MCF 10A (cell line): ENCODE measurements at regions not wholly inside any gene's neighbourhood (a gene's known extent, or its start where the extent isn't known, plus 50 kb on each side); places are given as distances from the start of the nearest gene placed in this dataset.
"Not testable (repeated sequence)": the region's sequence is repeated elsewhere in the genome, so short reads cannot be mapped to it uniquely, and the experiment has no call there.

Experiments used
- BruUV-seq: library from RNA; stranded (reverse); fragments of 400-500 nt; replicated peaks from 2 replicates; lab custom pipeline; 2021; lab: Mats Ljungman, UMichigan
- CTCF ChIA-PET: fragments of 300-600 bp; sonication (Branson Sonifier 250); formaldehyde crosslinking; extraction: SDS; loops from one replicate; lab custom pipeline; 2021; ENCODE audit warnings: antibody characterized with exemption, inconsistent platforms; lab: Yijun Ruan, JAX
- POLR2A ChIA-PET: fragments of 300-600, 350-650 bp; sonication (Branson Sonifier 250); formaldehyde crosslinking; extraction: SDS; loops from one replicate; lab custom pipeline; 2020; ENCODE audit warnings: antibody characterized with exemption, inconsistent platforms; lab: Yijun Ruan, JAX
- DNase-seq: peaks from one replicate; pipeline ENCODE4 v3.0.0-alpha.2; 2018; ENCODE audit not compliant: unreplicated experiment
- H3K27ac Mint-ChIP-seq: one replicate; pipeline ENCODE4 v1.8.0; 2022; ENCODE audit warnings: mild to moderate bottlenecking, low read depth, mixed read lengths; ENCODE audit not compliant: unreplicated experiment
- H3K27me3 Mint-ChIP-seq: one replicate; pipeline ENCODE4 v1.8.0; 2022; ENCODE audit warnings: mixed read lengths; ENCODE audit not compliant: insufficient read depth, unreplicated experiment
- H3K36me3 Mint-ChIP-seq: one replicate; pipeline ENCODE4 v1.8.0; 2022; ENCODE audit warnings: mild to moderate bottlenecking, moderate library complexity, mixed read lengths; ENCODE audit not compliant: insufficient read depth, unreplicated experiment
- H3K4me1 Mint-ChIP-seq: one replicate; pipeline ENCODE4 v1.8.0; 2022; ENCODE audit warnings: mixed read lengths; ENCODE audit not compliant: insufficient read depth, unreplicated experiment
- H3K4me3 Mint-ChIP-seq: one replicate; pipeline ENCODE4 v1.8.0; 2022; ENCODE audit warnings: mild to moderate bottlenecking, moderate library complexity, mixed read lengths; ENCODE audit not compliant: unreplicated experiment
- H3K9me3 Mint-ChIP-seq: one replicate; pipeline ENCODE4 v1.8.0; 2022; ENCODE audit warnings: mixed read lengths; ENCODE audit not compliant: unreplicated experiment
- intact Hi-C: fragments of 100-400 bp; cut with micrococcal nuclease; formaldehyde crosslinking; loops from 2 replicates; pipeline ENCODE4 v1.14.1; 2022

DNA sequence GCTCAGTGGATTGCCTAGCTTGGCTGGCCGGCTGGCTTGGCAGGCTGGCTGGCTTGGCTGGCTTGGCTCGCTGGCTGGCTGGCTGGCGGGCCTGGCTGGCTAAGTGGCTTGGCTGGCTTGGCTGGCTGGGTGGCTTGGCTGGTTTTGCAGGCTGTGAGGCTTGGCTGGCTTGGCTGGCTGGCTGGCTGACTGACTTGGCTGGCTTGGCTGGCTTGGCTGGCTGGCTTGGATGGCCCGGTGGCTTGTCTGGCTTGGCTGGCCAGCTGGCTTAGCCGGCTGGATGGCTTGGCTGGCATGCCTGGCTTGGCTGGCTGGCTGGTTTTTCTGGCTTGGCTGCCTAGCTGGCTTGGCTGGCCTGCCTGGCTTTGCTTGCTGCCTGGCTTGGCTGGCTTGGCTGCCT lies 2831.4 kb downstream of the RPIA start:
- DNase-seq, H3K27me3 Mint-ChIP-seq, intact Hi-C loops, H3K27ac Mint-ChIP-seq, H3K36me3 Mint-ChIP-seq, POLR2A ChIA-PET, H3K4me3 Mint-ChIP-seq, H3K4me1 Mint-ChIP-seq, BruUV-seq, CTCF ChIA-PET, H3K9me3 Mint-ChIP-seq: not testable (repeated sequence)

- BruUV-seq, H3K27me3 Mint-ChIP-seq, H3K36me3 Mint-ChIP-seq, intact Hi-C loops, POLR2A ChIA-PET, H3K4me1 Mint-ChIP-seq, H3K9me3 Mint-ChIP-seq, H3K4me3 Mint-ChIP-seq, DNase-seq, H3K27ac Mint-ChIP-seq, CTCF ChIA-PET: not testable (repeated sequence)
Measured at GRCh38 chr2:91523751-91524150, 2832.3 kb downstream of the RPIA start.

- CTCF ChIA-PET, DNase-seq, H3K4me3 Mint-ChIP-seq, intact Hi-C loops, H3K9me3 Mint-ChIP-seq, H3K27me3 Mint-ChIP-seq, H3K36me3 Mint-ChIP-seq, POLR2A ChIA-PET, H3K27ac Mint-ChIP-seq, BruUV-seq, H3K4me1 Mint-ChIP-seq: not testable (repeated sequence)
Measured at GRCh38 chr2:91525587-91525986, 2834.1 kb downstream of the RPIA start.

GRCh38 chr2:91526083-91526482 lies 2834.6 kb downstream of the RPIA start:
- H3K27ac Mint-ChIP-seq, H3K9me3 Mint-ChIP-seq, intact Hi-C loops, H3K36me3 Mint-ChIP-seq, POLR2A ChIA-PET, CTCF ChIA-PET, H3K27me3 Mint-ChIP-seq, H3K4me1 Mint-ChIP-seq, DNase-seq, BruUV-seq, H3K4me3 Mint-ChIP-seq: not testable (repeated sequence)

DNA sequence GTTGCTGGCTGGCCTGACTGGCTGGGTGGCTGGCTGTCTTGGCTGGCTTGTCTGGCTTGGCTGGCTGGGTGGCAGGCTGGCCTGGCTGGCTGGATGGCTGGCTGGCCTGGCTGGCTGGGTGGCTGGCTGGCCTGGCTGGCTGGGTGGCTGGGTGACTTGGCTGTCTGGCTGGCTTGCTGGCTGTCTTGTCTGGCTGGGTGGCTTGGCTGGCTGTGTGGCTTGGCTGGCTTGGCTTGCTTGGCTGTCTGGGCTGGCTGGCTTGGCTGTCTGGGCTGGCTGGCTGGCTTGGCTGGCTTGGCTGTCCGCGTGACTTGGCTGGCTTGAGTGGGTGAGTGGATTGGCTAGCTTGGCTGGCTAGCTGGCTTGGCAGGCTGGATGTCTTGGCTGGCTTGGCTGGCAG lies 2835.6 kb downstream of the RPIA start:
- H3K27me3 Mint-ChIP-seq, H3K4me3 Mint-ChIP-seq, H3K4me1 Mint-ChIP-seq, BruUV-seq, H3K27ac Mint-ChIP-seq, H3K9me3 Mint-ChIP-seq, POLR2A ChIA-PET, intact Hi-C loops, CTCF ChIA-PET, H3K36me3 Mint-ChIP-seq, DNase-seq: not testable (repeated sequence)

DNA sequence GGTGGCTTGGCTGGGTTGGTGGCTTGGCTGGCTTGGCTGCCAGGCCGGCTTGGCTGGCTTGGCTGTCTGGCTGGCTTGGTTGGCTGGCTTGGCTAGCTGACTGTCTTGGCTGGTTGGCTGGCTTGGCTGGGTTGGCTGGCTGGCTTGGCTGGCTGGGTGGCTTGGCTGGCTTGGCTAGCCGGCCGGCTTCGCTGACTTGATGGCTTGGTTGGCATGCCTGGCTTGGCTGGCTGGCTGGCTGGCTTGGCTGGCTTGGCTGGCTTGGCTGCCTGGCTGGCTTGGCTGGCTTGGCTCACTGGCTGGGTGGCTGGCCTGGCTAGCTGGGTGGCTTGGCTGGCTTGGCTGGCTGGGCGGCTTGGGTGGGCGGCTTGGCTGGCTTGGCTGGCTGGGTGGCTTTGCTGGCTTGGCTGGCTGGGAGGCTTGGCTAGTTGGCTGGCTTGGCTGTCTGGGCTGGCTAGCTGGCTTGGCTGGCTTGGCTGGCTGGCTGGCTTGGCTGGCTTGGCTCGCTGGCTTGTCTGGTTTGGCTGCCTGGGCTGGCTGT lies 2836.1 kb downstream of the RPIA start:
- H3K9me3 Mint-ChIP-seq, DNase-seq, POLR2A ChIA-PET, H3K27ac Mint-ChIP-seq, CTCF ChIA-PET, H3K4me3 Mint-ChIP-seq, BruUV-seq, intact Hi-C loops, H3K27me3 Mint-ChIP-seq, H3K36me3 Mint-ChIP-seq, H3K4me1 Mint-ChIP-seq: not testable (repeated sequence)

DNA sequence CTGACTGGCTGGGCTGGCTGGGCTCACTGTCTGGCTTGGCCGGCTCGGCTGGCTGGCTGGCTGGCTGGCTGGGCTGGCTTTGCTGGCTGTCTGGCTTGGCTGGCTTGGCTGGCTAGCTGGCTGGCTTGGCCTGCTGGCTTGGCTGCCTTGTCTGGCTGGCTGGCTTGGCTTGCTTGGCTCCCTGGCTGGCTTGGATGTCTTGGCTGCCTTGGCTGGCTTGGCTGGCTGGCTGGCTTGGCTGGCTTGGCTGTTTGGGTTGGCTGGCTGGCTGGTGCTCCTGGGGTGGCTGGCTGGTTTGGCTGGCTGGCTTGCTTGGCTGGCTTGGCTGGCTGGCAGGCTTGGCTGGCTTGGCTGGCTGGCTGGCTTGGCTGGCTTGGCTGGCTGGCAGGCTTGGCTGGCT lies 2836.9 kb downstream of the RPIA start:
- POLR2A ChIA-PET, DNase-seq, H3K4me3 Mint-ChIP-seq, H3K4me1 Mint-ChIP-seq, H3K27ac Mint-ChIP-seq, BruUV-seq, intact Hi-C loops, H3K36me3 Mint-ChIP-seq, H3K9me3 Mint-ChIP-seq, CTCF ChIA-PET, H3K27me3 Mint-ChIP-seq: not testable (repeated sequence)

DNA sequence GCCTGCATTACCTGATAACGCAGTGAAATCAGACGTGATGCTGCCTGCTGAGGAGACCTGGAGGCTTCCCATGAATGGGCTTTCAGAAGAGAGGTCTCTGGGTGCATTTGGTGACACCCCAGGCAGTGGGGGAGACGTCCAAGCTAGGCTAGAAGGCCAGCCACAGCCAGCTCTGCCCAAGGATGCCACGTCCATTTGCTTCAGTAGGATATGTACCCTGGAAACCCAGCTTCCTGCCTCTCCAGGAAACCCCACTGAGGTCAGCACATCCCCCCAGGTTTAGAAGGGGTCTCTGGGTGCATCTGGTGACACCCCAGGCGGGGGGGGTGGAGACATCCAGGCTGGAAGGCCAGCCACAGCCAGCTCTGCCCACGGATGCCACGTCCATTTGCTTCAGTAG lies 2844.6 kb downstream of the RPIA start:
- H3K36me3 Mint-ChIP-seq, H3K27ac Mint-ChIP-seq, BruUV-seq, H3K4me3 Mint-ChIP-seq, CTCF ChIA-PET, H3K27me3 Mint-ChIP-seq, intact Hi-C loops, POLR2A ChIA-PET, H3K4me1 Mint-ChIP-seq, H3K9me3 Mint-ChIP-seq, DNase-seq: not testable (repeated sequence)

GRCh38 chr2:91536549-91537263 lies 2845.2 kb downstream of the RPIA start:
- H3K27ac Mint-ChIP-seq, H3K27me3 Mint-ChIP-seq, H3K36me3 Mint-ChIP-seq, CTCF ChIA-PET, H3K4me3 Mint-ChIP-seq, POLR2A ChIA-PET, H3K9me3 Mint-ChIP-seq, intact Hi-C loops, BruUV-seq, H3K4me1 Mint-ChIP-seq, DNase-seq: not testable (repeated sequence)
